BLaER1 treated with 17β-estradiol and CSF1 and Interleukin-3, amounts not matched to agents 10 nM and 100 nM (cell line): ENCODE measurements at regions not wholly inside any gene's neighbourhood (a gene's known extent, or its start where the extent isn't known, plus 50 kb on each side); places are given as distances from the start of the nearest gene placed in this dataset.
A peak's percentile ranks its signal among the peaks of the same experiment; 100 is the strongest.

Experiments
- H3K27ac ChIP-seq, 11 experiments: shearing (Covaris generic); formaldehyde crosslinking; 2 replicates each; pipeline ENCODE4 v1.8.1; 2022
- H3K27me3 ChIP-seq, 11 experiments: shearing (Covaris generic); formaldehyde crosslinking; 2 replicates each; pipeline ENCODE4 v1.8.1; 2022
- H3K36me3 ChIP-seq, 11 experiments: shearing (Covaris generic); formaldehyde crosslinking; 2 replicates each; pipeline ENCODE4 v1.8.1; 2022
- H3K4me1 ChIP-seq, 10 experiments: shearing (Covaris generic); formaldehyde crosslinking; 2 replicates each; pipeline ENCODE4 v1.8.1; 2022
- H3K4me2 ChIP-seq, 11 experiments: shearing (Covaris generic); formaldehyde crosslinking; 2 replicates each; pipeline ENCODE4 v1.8.1; 2022
- H3K4me3 ChIP-seq, 10 experiments: shearing (Covaris generic); formaldehyde crosslinking; 2 replicates each; pipeline ENCODE4 v1.8.1; 2022
- H3K9ac ChIP-seq, 11 experiments: shearing (Covaris generic); formaldehyde crosslinking; 2 replicates each; pipeline ENCODE4 v1.8.1; 2022
- H3K9me3 ChIP-seq, 11 experiments: shearing (Covaris generic); formaldehyde crosslinking; replicated peaks in 1 of 11; 2 replicates each; pipeline ENCODE4 v1.8.1; 2022
- H4K20me1 ChIP-seq, 11 experiments: shearing (Covaris generic); formaldehyde crosslinking; 2 replicates each; pipeline ENCODE4 v1.8.1; 2022
- Cebpa-rat ChIP-seq, 11 experiments: shearing (Covaris generic); IDR thresholded peaks; 2 replicates each; pipeline ENCODE4 v1.8.1; 2022

- Histone ChIP-seq H3K27me3 (no peaks in the 10 kb centered on the region), H3K9ac (no peak overlapping the region), H3K4me1 (no peaks in the 10 kb centered on the region), H3K9me3 (no peaks in the 10 kb centered on the region), H3K27ac (no peak overlapping the region), H3K4me2 (no peak overlapping the region), H4K20me1 (0 out of 22 replicates have a peak, but pooled peaks cover 0 to 4% (median 0%) of the 10 kb centered on the region in 11 experiments), H3K36me3 (no peaks in the 10 kb centered on the region), H3K4me3 (no peak overlapping the region)
- no peak for TF ChIP-seq Cebpa-rat (IDR thresholded peaks at IDR 0.05)
Measured at GRCh38 chr13:111880185-111880584, 186.8 kb upstream of the SOX1 start.

GRCh38 chr13:111881700-111882099 lies 185.2 kb upstream of the SOX1 start:
- no peak for TF ChIP-seq Cebpa-rat (IDR thresholded peaks at IDR 0.05)

GRCh38 chr13:111882351-111882750 lies 184.6 kb upstream of the SOX1 start:
- Histone ChIP-seq H3K4me3 (no peak overlapping the region), H3K27me3 (no peaks in the 10 kb centered on the region)

More at GRCh38 chr13:111881700-111882099, 185.2 kb upstream of the SOX1 start:
- no peak overlapping the region for H3K4me2 ChIP-seq
- H3K4me1 ChIP-seq = no peaks in the 10 kb centered on the region
- no peaks in the 10 kb centered on the region for H3K36me3 ChIP-seq
- H3K4me3 ChIP-seq = no peak overlapping the region
- H3K9ac ChIP-seq = no peak overlapping the region
- H3K27ac ChIP-seq = no peak overlapping the region
- no peaks in the 10 kb centered on the region for H3K9me3 ChIP-seq
- H4K20me1 ChIP-seq = 0 out of 22 replicates have a peak, but pooled peaks cover 0 to 4% (median 0%) of the 10 kb centered on the region in 11 experiments
- no peaks in the 10 kb centered on the region for H3K27me3 ChIP-seq

GRCh38 chr13:111883571-111884343 lies 183.2 kb upstream of the SOX1 start:
- TF ChIP-seq Cebpa-rat (IDR thresholded peaks at IDR 0.05) = no peak
- Histone ChIP-seq H3K9ac (no peak overlapping the region), H3K27me3 (no peaks in the 10 kb centered on the region), H3K36me3 (no peaks in the 10 kb centered on the region), H4K20me1 (0 out of 22 replicates have a peak, but pooled peaks cover 0 to 4% (median 0%) of the 10 kb centered on the region in 11 experiments), H3K4me2 (no peak overlapping the region), H3K9me3 (no peaks in the 10 kb centered on the region), H3K4me3 (no peak overlapping the region), H3K4me1 (no peaks in the 10 kb centered on the region), H3K27ac (no peak overlapping the region)

More at GRCh38 chr13:111882351-111882750, 184.6 kb upstream of the SOX1 start:
- Histone ChIP-seq H3K4me2 (no peak overlapping the region), H3K36me3 (no peaks in the 10 kb centered on the region), H3K9me3 (no peaks in the 10 kb centered on the region), H3K27ac (no peak overlapping the region), H3K4me1 (no peaks in the 10 kb centered on the region), H4K20me1 (0 out of 22 replicates have a peak, but pooled peaks cover 0 to 4% (median 0%) of the 10 kb centered on the region in 11 experiments), H3K9ac (no peak overlapping the region)
- TF ChIP-seq Cebpa-rat (IDR thresholded peaks at IDR 0.05) = no peak

GRCh38 chr13:111886217-111886945 lies 180.6 kb upstream of the SOX1 start:
- H3K9ac ChIP-seq = no peak overlapping the region
- peaks cover 0 to 11% (median 6%) of the 10 kb centered on the region in 11 experiments; a peak in 12 of 22 replicates for H3K9me3 ChIP-seq
- H3K4me2 ChIP-seq = no peak overlapping the region
- no peaks in the 10 kb centered on the region for H3K4me1 ChIP-seq
- H3K36me3 ChIP-seq = no peaks in the 10 kb centered on the region
- H4K20me1 ChIP-seq = no peaks in the 10 kb centered on the region
- no peak for TF ChIP-seq Cebpa-rat (IDR thresholded peaks at IDR 0.05)
- H3K27ac ChIP-seq = no peak overlapping the region
- H3K27me3 ChIP-seq = no peaks in the 10 kb centered on the region
- H3K4me3 ChIP-seq = no peak overlapping the region

GRCh38 chr13:111893071-111893606 lies 173.8 kb upstream of the SOX1 start:
- Histone ChIP-seq H3K4me1 (peaks cover 0 to 17% (median 9%) of the 10 kb centered on the region in 10 experiments; a peak in 13 of 20 replicates), H3K27me3 (no peaks in the 10 kb centered on the region), H3K9me3 (peaks cover 7 to 20% (median 17%) of the 10 kb centered on the region in 11 experiments; a peak in 18 of 22 replicates), H3K36me3 (no peaks in the 10 kb centered on the region), H3K27ac (no peak overlapping the region), H3K4me2 (no peak overlapping the region), H4K20me1 (no peaks in the 10 kb centered on the region; a peak in 1 of 22 replicates), H3K9ac (no peak overlapping the region), H3K4me3 (no peak overlapping the region)
- no peak for TF ChIP-seq Cebpa-rat (IDR thresholded peaks at IDR 0.05)

DNA sequence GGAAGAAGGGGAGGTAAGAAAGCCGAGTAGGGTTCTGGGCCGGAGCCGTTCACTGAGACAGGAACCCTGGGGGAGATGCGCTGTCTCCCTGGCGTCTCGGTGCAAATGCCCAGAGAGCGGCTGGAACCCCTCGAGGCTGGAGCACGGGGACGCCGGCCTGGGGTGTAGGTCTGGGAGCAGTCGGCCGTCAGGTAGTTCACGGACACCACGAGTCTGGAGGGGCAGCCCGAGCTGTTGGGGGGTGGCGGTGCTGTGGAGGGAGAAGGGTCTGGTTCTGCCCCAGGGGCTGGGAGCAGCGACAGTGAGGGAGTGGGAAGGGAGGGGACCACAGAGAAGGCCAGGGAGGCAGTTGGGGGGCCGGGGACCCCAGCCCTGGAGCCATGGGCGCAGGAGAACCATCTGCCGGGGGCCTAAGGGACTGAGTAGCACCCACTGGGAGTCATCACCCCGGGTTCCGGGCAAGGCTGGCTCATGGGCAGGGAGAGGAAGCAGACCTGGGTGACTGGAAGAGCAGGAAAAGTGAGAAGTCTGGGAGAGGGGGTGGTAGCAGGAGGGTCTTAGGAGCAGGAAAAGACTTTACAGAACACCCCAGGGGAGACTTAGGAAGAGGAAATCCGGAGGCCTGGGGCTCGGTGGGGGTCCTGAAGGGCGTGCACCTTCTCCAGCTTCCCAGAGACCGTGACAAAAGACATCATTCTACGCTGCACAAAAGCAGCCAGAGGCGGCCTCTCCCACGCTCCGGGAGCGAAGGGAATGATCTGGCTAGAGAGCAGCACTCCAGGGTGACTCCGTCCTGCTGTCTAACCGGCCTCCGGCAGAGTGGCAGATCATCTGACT lies 173.1 kb upstream of the SOX1 start:
- Histone ChIP-seq H4K20me1 (no peaks in the 10 kb centered on the region; a peak in 1 of 22 replicates), H3K4me2 (no peak overlapping the region), H3K36me3 (no peaks in the 10 kb centered on the region), H3K9ac (no peak overlapping the region), H3K27me3 (no peaks in the 10 kb centered on the region), H3K27ac (no peak overlapping the region), H3K4me3 (no peak overlapping the region), H3K4me1 (peaks cover 0 to 17% (median 9%) of the 10 kb centered on the region in 10 experiments; a peak in 13 of 20 replicates), H3K9me3 (peaks cover 7 to 20% (median 17%) of the 10 kb centered on the region in 11 experiments; a peak in 18 of 22 replicates)
- TF ChIP-seq Cebpa-rat (IDR thresholded peaks at IDR 0.05) = no peak

GRCh38 chr13:111895896-111896821 lies 170.8 kb upstream of the SOX1 start:
- H3K36me3 ChIP-seq = no peaks in the 10 kb centered on the region
- H3K4me1 ChIP-seq = peaks cover 0 to 18% (median 10%) of the 10 kb centered on the region in 10 experiments; a peak in 13 of 20 replicates
- H3K4me3 ChIP-seq = no peak overlapping the region
- peaks cover 5 to 19% (median 12%) of the 10 kb centered on the region in 11 experiments; a peak in 18 of 22 replicates for H3K9me3 ChIP-seq
- peak overlapping the region in 6 of 11 experiments; percentile 8 to 43 (median 34); a peak in 8 of 22 replicates for H3K4me2 ChIP-seq
- TF ChIP-seq Cebpa-rat (IDR thresholded peaks at IDR 0.05) = no peak
- H4K20me1 ChIP-seq = no peaks in the 10 kb centered on the region; a peak in 1 of 22 replicates
- H3K9ac ChIP-seq = no peak overlapping the region
- no peaks in the 10 kb centered on the region for H3K27me3 ChIP-seq
- no peak overlapping the region for H3K27ac ChIP-seq
